ENCODE measurements at regions not wholly inside any gene's neighbourhood (a gene's known extent, or its start where the extent isn't known, plus 50 kb on each side); places are given as distances from the start of the nearest gene placed in this dataset.

- no peak for DNase-seq (ENCODE audit: low spot score)
- Mint-ChIP-seq H3K27me3 (ENCODE audit: low read depth) (no peaks in the 10 kb centered on the region), H3K4me1 (ENCODE audit: low read depth) (peaks cover 28% of the 10 kb centered on the region), H3K4me3 (ENCODE audit: unreplicated experiment) (no peak overlapping the region), H3K9me3 (ENCODE audit: low read depth) (peaks cover 4% of the 10 kb centered on the region), H3K36me3 (ENCODE audit: low read depth) (no peaks in the 10 kb centered on the region), H3K27ac (ENCODE audit: unreplicated experiment) (peak overlapping the region; percentile 36)
- no peak for TF ChIP-seq CTCF (IDR thresholded peaks at IDR 0.05)
Measured at GRCh38 chr6:132100388-132100990, 149.3 kb upstream of the CCN2 start.

DNA sequence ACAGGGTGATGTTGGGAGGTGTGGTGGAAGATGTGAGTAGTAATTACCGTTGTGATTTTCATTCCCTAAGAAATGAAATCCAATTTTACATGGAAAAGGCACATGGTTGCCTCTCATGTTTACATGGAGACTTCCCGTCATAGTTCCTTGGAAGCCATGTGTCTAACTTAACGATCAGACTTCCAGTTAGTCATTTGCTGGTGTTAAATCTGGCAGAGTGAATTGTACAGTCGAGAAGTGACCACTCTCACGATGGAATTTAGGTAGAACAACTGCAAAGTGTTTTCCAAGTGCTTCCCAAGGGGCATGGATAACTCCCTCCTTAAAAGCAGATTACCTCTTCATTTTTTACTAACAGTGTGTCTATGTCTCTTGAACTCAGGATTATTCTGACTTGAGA is 145.8 kb upstream of the CCN2 start:
- Mint-ChIP-seq H3K4me3 (ENCODE audit: unreplicated experiment) (no peak overlapping the region), H3K9me3 (ENCODE audit: low read depth) (peaks cover 4% of the 10 kb centered on the region), H3K27me3 (ENCODE audit: low read depth) (no peaks in the 10 kb centered on the region), H3K36me3 (ENCODE audit: low read depth) (peaks cover 2% of the 10 kb centered on the region), H3K27ac (ENCODE audit: unreplicated experiment) (no peak overlapping the region), H3K4me1 (ENCODE audit: low read depth) (peaks cover 24% of the 10 kb centered on the region)
- no peak for DNase-seq (ENCODE audit: low spot score)
- TF ChIP-seq CTCF (IDR thresholded peaks at IDR 0.05), result no peak

- no peak for TF ChIP-seq CTCF (IDR thresholded peaks at IDR 0.05)
- no peak for DNase-seq (ENCODE audit: low spot score)
- Mint-ChIP-seq H3K9me3 (ENCODE audit: low read depth) (peaks cover 10% of the 10 kb centered on the region), H3K36me3 (ENCODE audit: low read depth) (peaks cover 2% of the 10 kb centered on the region), H3K4me1 (ENCODE audit: low read depth) (peaks cover 17% of the 10 kb centered on the region), H3K4me3 (ENCODE audit: unreplicated experiment) (no peak overlapping the region), H3K27ac (ENCODE audit: unreplicated experiment) (no peak overlapping the region), H3K27me3 (ENCODE audit: low read depth) (no peaks in the 10 kb centered on the region)
Measured at GRCh38 chr6:132096245-132096644, 145.1 kb upstream of the CCN2 start.

- H3K27me3 Mint-ChIP-seq (ENCODE audit: low read depth), result no peaks in the 10 kb centered on the region
- H3K9me3 Mint-ChIP-seq (ENCODE audit: low read depth), result peaks cover 23% of the 10 kb centered on the region
- no peak for TF ChIP-seq CTCF (IDR thresholded peaks at IDR 0.05)
- H3K36me3 Mint-ChIP-seq (ENCODE audit: low read depth), result peaks cover 10% of the 10 kb centered on the region
- no peak overlapping the region for H3K4me3 Mint-ChIP-seq (ENCODE audit: unreplicated experiment)
- DNase-seq (ENCODE audit: low spot score), result no peak
- peaks cover 55% of the 10 kb centered on the region for H3K4me1 Mint-ChIP-seq (ENCODE audit: low read depth)
- peak overlapping the region; percentile 64 for H3K27ac Mint-ChIP-seq (ENCODE audit: unreplicated experiment)
Measured at GRCh38 chr6:132089173-132089572, 138.0 kb upstream of the CCN2 start.

- Mint-ChIP-seq H3K27me3 (ENCODE audit: low read depth) (no peaks in the 10 kb centered on the region), H3K9me3 (ENCODE audit: low read depth) (peaks cover 23% of the 10 kb centered on the region), H3K27ac (ENCODE audit: unreplicated experiment) (peak overlapping the region; percentile 64), H3K4me3 (ENCODE audit: unreplicated experiment) (no peak overlapping the region), H3K36me3 (ENCODE audit: low read depth) (peaks cover 10% of the 10 kb centered on the region), H3K4me1 (ENCODE audit: low read depth) (peaks cover 65% of the 10 kb centered on the region)
- TF ChIP-seq CTCF (IDR thresholded peaks at IDR 0.05), result no peak
- no peak for DNase-seq (ENCODE audit: low spot score)
Measured at GRCh38 chr6:132088150-132088549, 137.0 kb upstream of the CCN2 start.
